HG02642 (cell line): ENCODE measurements at regions not wholly inside any gene's neighbourhood (a gene's known extent, or its start where the extent isn't known, plus 50 kb on each side); places are given as distances from the start of the nearest gene placed in this dataset.

Experiments
- ATAC-seq: cut with Tn5 transposase; IDR thresholded peaks from one replicate; pipeline ENCODE4 v1.9.1; 2021; ENCODE audit warnings: mild to moderate bottlenecking; ENCODE audit not compliant: unreplicated experiment, poor library complexity

DNA sequence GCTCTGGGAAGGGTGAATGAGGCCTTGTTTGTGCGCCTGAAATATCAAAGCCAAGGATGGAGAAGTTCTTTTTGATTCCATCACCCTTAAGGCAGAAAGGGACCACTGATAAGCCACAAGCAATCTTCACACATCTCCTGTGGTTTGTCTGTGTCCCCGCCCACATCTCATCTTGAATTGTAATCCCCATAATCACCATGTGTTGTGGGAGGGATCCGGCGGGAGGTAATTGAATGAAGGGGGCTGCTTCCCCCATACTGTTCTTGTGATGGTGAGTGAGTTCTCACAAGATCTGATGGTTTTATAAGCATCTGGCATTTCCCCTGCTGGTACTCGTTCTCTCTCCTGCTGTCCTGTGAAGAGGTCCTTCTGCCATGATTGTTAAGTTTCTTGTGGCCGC, 329.6 kb upstream of the RGMA start:
- no peak for ATAC-seq

DNA sequence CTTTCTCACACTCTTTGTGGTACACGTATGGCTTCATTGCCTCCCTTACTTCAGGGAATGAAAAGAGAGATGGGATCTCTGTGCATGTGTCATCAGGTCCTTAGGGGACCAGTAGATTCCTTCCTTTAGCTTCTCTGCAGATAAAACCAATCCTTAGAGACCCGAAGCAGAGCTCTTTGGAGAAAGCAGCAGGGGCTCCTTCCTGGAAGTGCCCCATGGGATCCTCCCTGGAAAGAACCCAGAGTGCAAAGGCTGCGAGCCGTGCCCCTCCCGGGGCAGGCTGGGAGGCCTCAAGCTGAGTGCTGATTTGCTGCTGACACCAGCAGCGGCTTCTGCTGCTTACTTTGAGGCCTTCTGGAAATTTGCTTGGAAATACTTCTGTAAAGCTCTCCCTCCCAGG, 328.6 kb upstream of the RGMA start:
- no peak for ATAC-seq

- ATAC-seq, result no peak
Observed at GRCh38 chr15:93417156-93417555, 328.1 kb upstream of the RGMA start.

GRCh38 chr15:93415576-93415975, 326.6 kb upstream of the RGMA start:
- no peak for ATAC-seq

DNA sequence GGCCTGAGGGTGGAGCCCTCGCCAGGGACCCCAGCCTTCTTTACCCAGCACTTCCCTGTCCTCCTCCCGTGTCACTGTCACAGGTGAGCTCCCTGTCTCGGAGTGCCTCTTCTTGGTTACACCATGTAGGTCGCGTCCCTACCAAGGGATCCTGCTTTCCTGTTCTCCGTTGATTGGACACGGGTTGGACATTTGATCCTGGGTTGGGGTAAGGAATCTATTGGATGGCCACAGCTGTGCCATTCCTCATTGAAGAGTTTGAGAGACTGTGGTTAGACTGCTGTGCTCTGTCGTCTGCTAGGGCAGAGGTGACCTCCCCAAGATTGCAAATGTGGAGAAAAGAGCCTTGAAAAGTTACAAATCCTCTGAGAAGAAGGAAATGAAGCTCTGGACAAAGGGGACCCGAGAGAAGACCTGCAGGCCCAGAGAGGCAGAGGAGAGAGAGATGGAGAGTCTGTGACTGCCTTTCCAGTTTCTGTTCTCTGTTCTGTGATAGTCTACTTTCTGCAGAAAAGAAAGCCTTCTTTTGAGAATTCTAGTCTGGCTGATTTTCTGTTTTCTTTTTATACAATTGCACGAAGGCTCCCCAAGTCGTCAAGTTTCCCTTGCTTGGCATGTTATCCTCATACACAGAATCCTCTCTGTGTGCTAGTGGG, 325.7 kb upstream of the RGMA start:
- no peak for ATAC-seq

DNA sequence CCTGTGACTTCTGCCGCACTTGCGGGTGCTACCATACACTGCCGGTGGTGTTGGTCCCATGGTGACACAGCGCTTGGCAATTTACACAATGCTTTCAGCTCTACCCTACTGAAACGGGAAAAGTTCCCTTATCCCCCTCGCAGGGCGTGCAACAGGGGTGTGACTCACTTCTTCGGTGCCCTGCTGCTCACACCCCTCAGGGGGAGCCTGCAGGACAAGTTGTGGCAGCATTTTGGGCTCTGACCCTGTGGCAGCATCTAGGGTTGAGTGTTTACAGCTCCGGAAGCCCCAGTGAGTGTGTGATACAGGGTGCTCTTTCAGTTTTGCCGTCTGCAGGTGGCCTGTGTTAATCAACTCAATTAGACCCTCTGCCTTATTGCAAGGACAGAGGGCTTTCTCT, 324.7 kb upstream of the RGMA start:
- no peak for ATAC-seq

DNA sequence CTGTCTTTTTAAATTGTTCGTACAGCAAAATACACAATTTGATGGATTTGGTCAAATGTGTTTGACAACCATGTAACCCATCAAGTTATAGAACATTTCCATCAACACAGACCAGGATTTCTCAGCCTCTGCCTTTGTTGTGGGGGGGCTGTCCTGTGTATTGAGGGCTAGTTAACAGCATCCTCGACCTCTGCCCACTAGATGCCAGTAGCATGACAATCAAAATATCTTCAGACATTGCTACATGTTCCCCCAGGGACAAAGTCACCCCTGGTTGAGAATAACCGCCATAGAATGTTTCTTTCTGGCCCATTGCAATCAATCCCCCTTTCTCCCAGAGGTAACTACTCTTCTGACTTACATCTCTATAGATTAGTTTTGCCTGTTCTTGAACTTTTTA, 310.1 kb upstream of the RGMA start:
- no peak for ATAC-seq

DNA sequence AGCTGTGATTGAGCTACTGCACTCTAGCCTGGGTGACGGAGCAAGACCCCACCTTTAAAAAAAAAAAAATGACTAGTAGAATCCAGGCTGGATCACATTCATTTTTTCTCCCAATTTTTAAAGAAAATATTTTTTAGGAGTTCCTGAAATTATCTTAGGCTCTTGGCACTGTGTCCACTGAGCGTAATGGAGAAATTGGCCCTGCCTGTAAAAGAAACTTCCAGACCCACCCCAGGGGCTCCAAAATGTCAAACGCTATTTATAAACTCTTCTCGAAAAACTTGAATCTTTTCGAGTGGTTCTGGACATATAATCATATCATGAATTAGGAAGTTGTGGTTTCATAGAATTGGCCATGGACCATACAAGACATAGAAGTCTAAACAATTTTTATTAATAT, 300.2 kb upstream of the RGMA start:
- ATAC-seq, result no peak

DNA sequence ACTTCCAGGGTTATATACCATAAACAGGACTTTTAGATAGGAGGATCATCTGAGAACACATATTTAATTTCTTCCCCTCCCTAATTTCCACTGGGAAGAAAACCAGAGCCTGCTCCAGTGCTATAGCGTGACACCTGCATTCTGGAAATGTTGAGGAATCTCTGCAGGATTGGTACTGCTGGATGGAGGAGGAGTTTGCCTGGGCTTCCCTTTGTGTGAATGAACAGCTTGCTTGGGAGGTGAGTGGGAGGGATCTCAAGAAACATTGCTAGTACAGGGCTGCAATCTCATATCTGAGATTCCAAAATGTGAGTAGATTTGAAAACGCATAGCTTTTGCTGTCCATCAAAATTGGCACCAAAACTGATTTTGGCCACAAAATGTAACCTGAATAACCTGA, 295.9 kb upstream of the RGMA start:
- no peak for ATAC-seq

GRCh38 chr15:93382200-93382820, 293.3 kb upstream of the RGMA start:
- no peak for ATAC-seq

- ATAC-seq, result no peak
Observed at GRCh38 chr15:93378558-93378957, 289.5 kb upstream of the RGMA start.

GRCh38 chr15:93372865-93373223, 283.8 kb upstream of the RGMA start:
- no peak for ATAC-seq

DNA sequence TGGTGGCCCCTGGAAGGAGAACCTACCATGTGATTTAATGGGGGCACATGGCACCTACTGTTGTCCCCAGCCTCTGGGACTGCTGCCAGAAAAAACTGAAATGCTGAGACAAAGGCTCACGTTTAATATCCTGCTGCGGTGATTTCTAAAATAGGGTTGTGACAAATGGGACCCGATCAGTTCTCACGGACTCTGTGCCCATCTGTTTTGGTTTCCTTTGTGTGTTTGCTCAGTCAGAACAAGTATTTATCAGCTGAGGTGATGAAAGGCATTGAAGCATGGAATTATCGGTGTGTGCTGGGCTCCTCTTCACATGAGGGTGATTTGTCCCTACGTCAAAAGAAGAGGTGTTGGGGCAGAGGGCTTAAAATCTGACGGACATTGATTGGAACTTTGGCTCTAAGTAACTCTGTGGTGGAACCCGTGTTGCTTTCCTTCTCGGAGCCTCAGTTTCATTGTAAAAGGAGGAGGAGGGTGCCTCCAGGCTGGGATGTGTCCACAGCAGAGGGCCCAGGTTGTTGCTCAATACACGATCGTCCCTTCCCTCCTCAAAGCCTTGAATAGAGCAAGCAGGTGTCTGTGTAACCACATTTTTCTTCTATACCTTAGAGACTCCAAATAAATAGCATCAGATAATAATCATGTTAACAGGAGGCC, 283.3 kb upstream of the RGMA start:
- ATAC-seq, result no peak

DNA sequence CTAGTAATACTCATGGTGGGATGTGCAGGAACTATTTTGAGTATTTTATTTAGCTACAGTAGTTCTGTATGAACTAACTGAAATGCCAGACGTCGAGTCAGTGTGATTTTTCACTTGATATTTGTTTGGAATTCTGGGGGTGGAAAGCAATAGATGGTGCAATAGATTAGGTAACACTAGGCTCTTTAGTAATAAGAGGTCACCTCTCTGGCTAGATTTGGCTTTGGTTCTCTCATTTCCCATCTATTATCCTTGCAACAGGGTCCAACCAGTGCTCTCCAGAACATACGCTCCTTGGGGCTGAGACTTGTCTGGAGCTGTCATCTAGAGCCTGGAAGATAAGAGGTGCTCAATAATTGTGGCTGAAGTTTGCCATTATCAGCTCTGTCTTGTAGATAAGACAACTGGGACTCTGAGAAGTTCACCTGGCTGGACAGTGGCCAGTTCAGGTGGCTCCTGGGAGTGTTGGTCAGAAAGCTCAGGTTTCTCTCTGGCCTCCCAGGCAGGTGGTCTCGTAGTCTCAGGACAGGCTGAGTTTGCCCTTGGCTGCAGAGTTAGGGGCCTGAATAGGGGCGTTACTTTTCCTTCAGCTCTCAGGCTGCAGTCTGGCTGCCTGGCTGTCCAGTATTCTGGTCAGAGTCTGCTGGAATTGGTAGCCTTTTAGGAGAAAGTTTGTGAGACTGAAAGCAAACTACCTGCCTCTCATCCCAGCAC, 277.5 kb upstream of the RGMA start:
- no peak for ATAC-seq

DNA sequence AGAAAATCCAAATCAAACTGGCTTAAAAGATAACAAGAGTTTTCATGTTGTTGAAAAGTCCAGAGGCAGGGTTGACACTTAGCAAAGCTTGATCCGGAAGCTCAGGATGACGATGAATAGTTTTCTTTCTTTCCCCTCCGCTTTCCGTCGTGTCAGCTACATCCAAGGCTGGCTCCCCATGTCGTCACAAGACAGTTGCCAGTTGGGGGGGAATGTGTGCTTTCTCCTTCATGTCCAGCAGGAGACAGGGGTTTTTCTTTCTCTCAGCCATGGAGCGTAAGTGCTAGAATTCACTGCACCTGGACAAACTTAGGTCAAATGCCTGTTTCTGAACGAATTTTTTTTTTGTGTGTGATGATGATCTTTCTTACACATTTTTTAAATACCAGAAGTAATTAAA, 273.8 kb upstream of the RGMA start:
- ATAC-seq, result no peak

- ATAC-seq, result no peak
Observed at GRCh38 chr15:93362203-93362602, 273.2 kb upstream of the RGMA start.

DNA sequence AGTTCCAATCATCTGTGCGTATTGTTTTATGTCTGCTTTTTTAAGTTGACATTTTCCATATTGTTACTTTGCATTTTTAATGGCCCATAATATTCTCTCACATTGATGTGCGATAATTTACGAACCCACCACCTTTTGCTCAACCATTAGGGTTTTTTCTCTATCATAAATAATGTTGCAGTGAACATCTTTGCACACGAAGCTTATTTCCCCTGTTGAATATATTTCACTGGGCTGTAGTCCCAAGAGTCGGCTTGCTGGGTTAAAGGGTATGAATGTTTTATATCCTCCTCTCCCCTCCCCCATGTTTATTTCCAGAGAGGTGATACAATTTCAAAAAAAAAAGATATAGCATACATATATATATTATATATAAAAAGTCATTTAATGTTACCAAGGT, 272.7 kb upstream of the RGMA start:
- no peak for ATAC-seq

DNA sequence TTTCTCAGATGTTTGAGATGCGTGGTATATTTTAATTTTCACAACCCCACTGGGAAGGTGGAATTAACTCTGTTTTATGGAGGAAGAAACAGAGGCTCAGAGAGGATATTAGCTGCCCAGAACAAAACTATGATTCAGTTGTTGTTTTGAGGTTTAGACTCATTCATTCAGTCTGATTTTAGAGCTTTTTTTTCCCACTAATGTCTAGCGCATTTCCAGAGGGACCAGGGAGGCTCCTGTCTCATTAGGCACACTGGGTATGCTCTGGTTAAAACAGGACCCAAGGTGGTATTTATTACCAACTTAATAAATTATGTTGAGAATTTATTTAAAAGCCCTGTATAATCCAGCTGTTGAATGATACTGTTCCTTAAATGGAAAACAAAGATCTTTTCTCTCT, 272.0 kb upstream of the RGMA start:
- ATAC-seq, result no peak

DNA sequence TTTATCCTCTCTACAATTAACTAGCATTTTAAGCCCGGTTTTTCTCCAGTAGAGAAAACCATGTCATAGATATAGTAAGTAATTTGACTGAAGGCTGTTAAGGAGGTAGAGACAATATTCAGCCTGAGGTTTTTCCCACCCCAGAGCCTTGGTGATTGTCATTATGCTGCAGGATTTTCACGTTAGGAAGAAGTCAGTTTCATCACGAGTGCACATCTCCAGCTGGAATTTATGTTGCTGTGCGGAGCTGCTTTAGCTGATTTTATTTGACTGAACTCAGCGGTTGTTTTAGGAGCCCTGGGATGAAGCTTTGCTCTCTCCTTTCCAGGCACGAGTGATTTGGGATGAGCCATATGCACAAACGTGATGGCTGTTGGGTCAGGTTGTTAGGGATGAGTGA, 271.3 kb upstream of the RGMA start:
- ATAC-seq, result no peak

DNA sequence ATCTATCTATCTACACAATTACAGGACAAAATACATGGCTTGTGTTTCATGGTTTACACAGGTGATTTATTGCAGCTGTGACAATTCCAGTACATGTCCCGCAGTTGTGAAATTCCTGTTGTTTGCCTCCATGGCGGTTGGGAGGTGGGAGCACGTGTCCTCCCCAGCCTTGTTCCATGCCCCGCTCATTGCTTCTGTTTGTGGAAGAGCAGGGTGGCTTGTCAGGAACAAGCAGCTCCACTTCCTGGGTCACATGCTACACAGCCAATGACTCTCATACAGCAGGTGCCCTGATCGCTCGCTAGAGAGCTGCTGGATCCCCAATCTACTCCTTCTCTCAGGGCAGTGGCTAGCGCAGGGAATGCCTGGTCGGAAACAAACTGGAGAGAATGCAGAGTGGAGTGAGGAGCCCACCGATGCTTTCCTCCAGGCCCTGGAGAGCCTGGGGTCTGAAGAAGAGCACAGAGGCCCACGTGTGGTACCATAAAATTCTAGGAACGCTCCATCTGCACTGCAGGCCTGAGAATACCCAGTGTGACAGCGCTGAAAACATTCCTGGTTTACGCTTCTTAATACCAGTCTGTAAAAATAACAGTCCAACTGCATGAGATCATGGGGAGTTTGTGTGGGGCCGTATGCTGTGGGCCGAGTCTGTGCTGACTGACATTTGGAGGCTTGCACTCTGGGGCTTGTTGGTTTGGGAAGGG, 270.6 kb upstream of the RGMA start:
- no peak for ATAC-seq

- ATAC-seq, result no peak
Observed at GRCh38 chr15:93359060-93359408, 270.0 kb upstream of the RGMA start.
